Caco-2 (cell line): ENCODE measurements at regions not wholly inside any gene's neighbourhood (a gene's known extent, or its start where the extent isn't known, plus 50 kb on each side); places are given as distances from the start of the nearest gene placed in this dataset.

ENCODE experiments used
- BruUV-seq: library from RNA; stranded (reverse); fragments of 400-500 nt; replicated peaks from 2 replicates; lab custom pipeline; 2021; lab: Mats Ljungman, UMichigan
- CTCF ChIA-PET: fragments of 300-600 bp; sonication (Branson Sonifier 250); formaldehyde crosslinking; loops from one replicate; lab custom pipeline; 2022; ENCODE audit warnings: antibody characterized with exemption; lab: Charles Lee
- POLR2A ChIA-PET: fragments of 300-600 bp; sonication (Branson Sonifier 250); formaldehyde crosslinking; loops from one replicate; lab custom pipeline; 2022; ENCODE audit warnings: antibody characterized with exemption; lab: Charles Lee
- DNase-seq, 2 experiments: peaks; one replicate each; pipeline versions ENCODE4 v3.0.0 to v3.0.0-alpha.2; 2020 to 2022
- H3K27me3 ChIP-seq: replicated peaks from 2 replicates; pipeline ENCODE4 v1.6.0; 2011; ENCODE audit warnings: low read length; ENCODE audit not compliant: control insufficient read depth, insufficient read depth
- H3K36me3 ChIP-seq: 2 replicates; pipeline ENCODE4 v1.5.1; 2011; ENCODE audit warnings: low read length; ENCODE audit not compliant: control insufficient read depth, insufficient read depth
- H3K4me1 ChIP-seq: fragments of 250-450 bp; sonication (Bioruptor Pico); 2 replicates; pipeline ENCODE4 v1.5.1; 2020; ENCODE audit warnings: mild to moderate bottlenecking
- H3K4me3 ChIP-seq: 2 replicates; pipeline ENCODE4 v1.5.1; 2011; ENCODE audit warnings: low read depth, mild to moderate bottlenecking, control low read depth, low read length
- H3K9me3 ChIP-seq: fragments of 250-450 bp; sonication (Bioruptor Pico); 2 replicates; pipeline ENCODE4 v1.5.1; 2020; ENCODE audit warnings: mild to moderate bottlenecking, moderate library complexity
- H3K27ac Mint-ChIP-seq: one replicate; pipeline ENCODE4 v1.8.0; 2022; ENCODE audit warnings: mixed read lengths; ENCODE audit not compliant: unreplicated experiment
- H3K27me3 Mint-ChIP-seq: one replicate; pipeline ENCODE4 v1.8.0; 2022; ENCODE audit warnings: mixed read lengths; ENCODE audit not compliant: insufficient read depth, unreplicated experiment
- H3K36me3 Mint-ChIP-seq: one replicate; pipeline ENCODE4 v1.8.0; 2022; ENCODE audit warnings: mild to moderate bottlenecking, mixed read lengths; ENCODE audit not compliant: insufficient read depth, unreplicated experiment
- H3K4me1 Mint-ChIP-seq: one replicate; pipeline ENCODE4 v1.8.0; 2022; ENCODE audit warnings: low read depth, mixed read lengths; ENCODE audit not compliant: unreplicated experiment
- H3K4me3 Mint-ChIP-seq: one replicate; pipeline ENCODE4 v1.8.0; 2022; ENCODE audit warnings: mild to moderate bottlenecking, moderate library complexity, mixed read lengths; ENCODE audit not compliant: unreplicated experiment
- H3K9me3 Mint-ChIP-seq: one replicate; pipeline ENCODE4 v1.8.0; 2022; ENCODE audit warnings: mixed read lengths; ENCODE audit not compliant: unreplicated experiment
- intact Hi-C: fragments of 100-400 bp; cut with micrococcal nuclease; formaldehyde crosslinking; loops from one replicate; pipeline ENCODE4 v1.10.0; 2022; ENCODE audit not compliant: unreplicated experiment
- TF ChIP-seq, protein P1 (sequence below), 2 experiments: fragments of 200-600 bp in 1 of 2; IDR thresholded peaks; 1 replicate in 1 of 2; 2 replicates in 1 of 2; pipeline versions ENCODE4 v1.5.1 to v1.8.0; 2011 to 2022; ENCODE audit warnings: antibody characterized with exemption in 1 of 2, control low read depth in 1 of 2, inconsistent platforms in 1 of 2, low read depth in 1 of 2, low read length in 1 of 2, mild to moderate bottlenecking in 1 of 2, moderate library complexity in 1 of 2; ENCODE audit not compliant: insufficient read depth in 1 of 2, severe bottlenecking in 1 of 2, unreplicated experiment in 1 of 2

DNA sequence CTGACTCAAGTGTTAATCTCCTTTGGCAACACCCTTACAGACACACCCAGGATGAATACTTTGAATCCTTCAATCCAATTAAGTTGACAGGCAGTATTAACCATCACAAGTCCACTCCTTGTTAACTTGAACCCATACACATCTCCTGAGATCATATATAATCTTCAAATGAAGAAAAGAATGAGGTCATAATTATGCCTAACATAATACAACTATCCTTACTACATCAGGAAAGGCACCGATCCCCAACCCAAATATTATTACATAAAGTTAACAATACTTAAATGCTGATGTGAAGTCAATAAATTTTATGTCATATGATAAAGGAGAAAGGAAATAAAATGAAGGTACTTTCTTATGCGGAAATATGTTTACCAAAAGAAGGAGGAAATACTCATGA lies 649.9 kb downstream of the KCNJ2 start:
- H3K9me3 Mint-ChIP-seq, result peaks cover 23% of the 10 kb centered on the region
- H3K4me1 Mint-ChIP-seq, result no peaks in the 10 kb centered on the region
- Histone ChIP-seq H3K4me1 (no peaks in the 10 kb centered on the region), H3K36me3 (no peaks in the 10 kb centered on the region), H3K4me3 (no peak overlapping the region), H3K9me3 (no peaks in the 10 kb centered on the region; the same call in 1 of the 2 replicates), H3K27me3 (no peaks in the 10 kb centered on the region)
- no peak for DNase-seq
- no peak overlapping the region for H3K4me3 Mint-ChIP-seq
- CTCF ChIA-PET, result no interaction called here
- H3K36me3 Mint-ChIP-seq, result no peaks in the 10 kb centered on the region
- TF ChIP-seq, protein P1, sequence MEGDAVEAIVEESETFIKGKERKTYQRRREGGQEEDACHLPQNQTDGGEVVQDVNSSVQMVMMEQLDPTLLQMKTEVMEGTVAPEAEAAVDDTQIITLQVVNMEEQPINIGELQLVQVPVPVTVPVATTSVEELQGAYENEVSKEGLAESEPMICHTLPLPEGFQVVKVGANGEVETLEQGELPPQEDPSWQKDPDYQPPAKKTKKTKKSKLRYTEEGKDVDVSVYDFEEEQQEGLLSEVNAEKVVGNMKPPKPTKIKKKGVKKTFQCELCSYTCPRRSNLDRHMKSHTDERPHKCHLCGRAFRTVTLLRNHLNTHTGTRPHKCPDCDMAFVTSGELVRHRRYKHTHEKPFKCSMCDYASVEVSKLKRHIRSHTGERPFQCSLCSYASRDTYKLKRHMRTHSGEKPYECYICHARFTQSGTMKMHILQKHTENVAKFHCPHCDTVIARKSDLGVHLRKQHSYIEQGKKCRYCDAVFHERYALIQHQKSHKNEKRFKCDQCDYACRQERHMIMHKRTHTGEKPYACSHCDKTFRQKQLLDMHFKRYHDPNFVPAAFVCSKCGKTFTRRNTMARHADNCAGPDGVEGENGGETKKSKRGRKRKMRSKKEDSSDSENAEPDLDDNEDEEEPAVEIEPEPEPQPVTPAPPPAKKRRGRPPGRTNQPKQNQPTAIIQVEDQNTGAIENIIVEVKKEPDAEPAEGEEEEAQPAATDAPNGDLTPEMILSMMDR (IDR thresholded peaks at IDR 0.05; ENCODE audit: insufficient read depth in 1 of 2, low read depth in 1 of 2, low read length in 1 of 2, severe bottlenecking in 1 of 2, unreplicated experiment in 1 of 2), result no peak
- H3K27me3 Mint-ChIP-seq, result peaks cover 3% of the 10 kb centered on the region
- no peak overlapping the region for H3K27ac Mint-ChIP-seq
- no TSS peak for BruUV-seq
- POLR2A ChIA-PET, result no interaction called here
- intact Hi-C loops, result no loop called here

DNA sequence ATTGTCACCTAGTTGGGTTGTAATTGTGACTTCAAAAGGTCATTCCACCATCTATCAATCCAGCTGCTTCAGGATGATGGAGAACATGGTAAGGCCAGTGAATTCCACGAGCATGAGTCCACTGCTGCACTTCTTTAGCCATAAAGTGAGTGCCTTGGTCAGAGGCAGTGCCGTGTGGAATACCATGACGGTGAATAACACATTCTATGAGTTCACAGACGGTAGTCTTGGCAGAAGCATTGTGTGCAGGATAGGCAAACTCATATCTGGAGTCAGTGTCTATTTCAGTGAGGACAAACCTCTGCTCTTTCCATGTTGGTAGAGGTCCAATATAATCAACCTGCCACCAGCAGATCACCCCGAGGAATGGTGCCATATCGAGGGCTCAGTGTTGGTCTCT lies 650.9 kb downstream of the KCNJ2 start:
- Mint-ChIP-seq H3K9me3 (peaks cover 23% of the 10 kb centered on the region), H3K36me3 (no peaks in the 10 kb centered on the region), H3K27ac (no peak overlapping the region), H3K27me3 (peaks cover 3% of the 10 kb centered on the region), H3K4me3 (no peak overlapping the region), H3K4me1 (no peaks in the 10 kb centered on the region)
- intact Hi-C loops, result no loop called here
- H3K4me1 ChIP-seq, result no peaks in the 10 kb centered on the region
- DNase-seq, result no peak
- H3K27me3 ChIP-seq, result no peaks in the 10 kb centered on the region
- TF ChIP-seq, protein P1 (IDR thresholded peaks at IDR 0.05; ENCODE audit: insufficient read depth in 1 of 2, low read depth in 1 of 2, low read length in 1 of 2, severe bottlenecking in 1 of 2, unreplicated experiment in 1 of 2), result no peak
- H3K9me3 ChIP-seq, result no peaks in the 10 kb centered on the region; the same call in 1 of the 2 replicates
- ChIA-PET CTCF (no interaction called here), POLR2A (no interaction called here)
- no peak overlapping the region for H3K4me3 ChIP-seq
- no TSS peak for BruUV-seq
- H3K36me3 ChIP-seq, result no peaks in the 10 kb centered on the region

DNA sequence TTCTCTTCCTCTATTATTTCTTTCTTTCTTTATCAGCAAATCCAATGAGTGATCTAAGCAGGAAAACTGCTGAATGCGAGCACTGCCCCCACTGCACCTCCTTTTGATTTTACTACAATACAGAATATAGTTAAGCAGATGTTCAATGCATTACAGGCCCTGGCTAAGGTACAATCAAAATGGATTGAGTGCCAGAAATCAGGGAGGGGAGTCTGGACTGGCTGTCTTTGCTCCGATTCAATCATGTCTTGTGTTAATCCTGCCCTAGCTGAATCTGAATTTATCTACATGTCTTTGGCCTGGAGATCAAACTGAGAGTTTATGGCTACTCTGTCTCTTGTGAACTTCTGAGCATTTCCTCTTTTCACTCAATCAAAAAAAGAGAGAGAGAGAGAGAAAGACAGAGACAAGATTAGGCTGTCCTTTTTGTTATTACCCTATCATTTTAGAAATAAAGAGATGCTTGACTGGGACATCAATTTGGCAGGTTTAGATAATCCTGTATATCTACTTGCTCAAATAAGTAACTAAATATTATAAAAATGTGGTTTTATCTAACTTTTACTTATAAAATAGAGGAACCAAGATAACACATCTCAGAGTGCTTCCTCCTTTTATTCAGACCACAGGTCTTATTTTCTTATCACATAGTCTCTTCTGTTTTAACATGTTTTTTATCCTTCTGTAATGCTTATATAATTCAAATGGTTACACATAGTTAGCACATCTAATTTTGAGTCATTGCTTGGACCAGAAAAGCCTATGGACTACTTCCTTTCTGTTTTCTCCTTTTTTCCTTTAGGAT lies 656.2 kb downstream of the KCNJ2 start:
- BruUV-seq, result no TSS peak
- intact Hi-C loops, result no loop called here
- no peaks in the 10 kb centered on the region for H3K36me3 Mint-ChIP-seq
- Histone ChIP-seq H3K36me3 (no peaks in the 10 kb centered on the region), H3K4me3 (no peak overlapping the region), H3K4me1 (no peaks in the 10 kb centered on the region), H3K27me3 (no peaks in the 10 kb centered on the region), H3K9me3 (no peaks in the 10 kb centered on the region)
- H3K4me1 Mint-ChIP-seq, result no peaks in the 10 kb centered on the region
- POLR2A ChIA-PET, result no interaction called here
- DNase-seq, result no peak
- H3K27me3 Mint-ChIP-seq, result peaks cover 3% of the 10 kb centered on the region
- CTCF ChIA-PET, result no interaction called here
- no peak overlapping the region for H3K27ac Mint-ChIP-seq
- peaks cover 9% of the 10 kb centered on the region for H3K9me3 Mint-ChIP-seq
- TF ChIP-seq, protein P1 (IDR thresholded peaks at IDR 0.05; ENCODE audit: insufficient read depth in 1 of 2, low read depth in 1 of 2, low read length in 1 of 2, severe bottlenecking in 1 of 2, unreplicated experiment in 1 of 2), result no peak
- H3K4me3 Mint-ChIP-seq, result no peak overlapping the region
